Coronary artery (tissue), 2 donors: ENCODE measurements at regions not wholly inside any gene's neighbourhood (a gene's known extent, or its start where the extent isn't known, plus 50 kb on each side); places are given as distances from the start of the nearest gene placed in this dataset.

Experiments
- DNase-seq: peaks from one replicate; pipeline ENCODE4 v3.0.0-alpha.2; 2017; ENCODE audit warnings: low spot score
- H3K27ac ChIP-seq, 2 donors: fragments of 200-600 bp; sonication (generic); one replicate each; pipeline ENCODE4 v1.5.1; 2016 to 2019
- H3K4me3 ChIP-seq: fragments of 200-600 bp; sonication (generic); 2 replicates; pipeline ENCODE4 v1.5.1; 2016; ENCODE audit warnings: mild to moderate bottlenecking, moderate library complexity
- TF ChIP-seq, protein P1 (sequence below): fragments of 200-600 bp; sonication (generic); IDR thresholded peaks from one replicate; pipeline ENCODE4 v1.5.1; 2019; ENCODE audit warnings: antibody characterized with exemption

DNA sequence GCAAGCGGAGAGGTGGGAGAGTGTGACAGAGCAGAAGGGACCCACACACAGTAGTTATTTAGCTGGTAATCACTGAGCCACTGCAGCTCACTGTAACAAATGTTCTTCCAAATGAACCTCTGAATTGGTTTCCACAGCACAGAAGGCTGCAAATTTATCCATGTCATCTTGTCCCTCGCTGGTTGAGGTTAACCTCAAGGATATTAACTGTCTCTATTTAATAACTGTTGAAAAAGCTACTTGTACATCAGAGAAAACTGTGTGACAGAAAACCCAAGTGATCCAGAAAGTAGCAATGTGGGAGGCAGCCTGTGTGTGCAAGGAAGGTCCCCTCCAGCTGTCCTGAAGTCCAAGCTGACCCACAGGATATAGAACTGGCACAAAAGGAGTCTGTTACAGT, 153.6 kb downstream of the DSEL start:
- H3K27ac ChIP-seq: no peak overlapping the region
- DNase-seq: no peak
- H3K4me3 ChIP-seq: no peak overlapping the region
- TF ChIP-seq, protein P1, sequence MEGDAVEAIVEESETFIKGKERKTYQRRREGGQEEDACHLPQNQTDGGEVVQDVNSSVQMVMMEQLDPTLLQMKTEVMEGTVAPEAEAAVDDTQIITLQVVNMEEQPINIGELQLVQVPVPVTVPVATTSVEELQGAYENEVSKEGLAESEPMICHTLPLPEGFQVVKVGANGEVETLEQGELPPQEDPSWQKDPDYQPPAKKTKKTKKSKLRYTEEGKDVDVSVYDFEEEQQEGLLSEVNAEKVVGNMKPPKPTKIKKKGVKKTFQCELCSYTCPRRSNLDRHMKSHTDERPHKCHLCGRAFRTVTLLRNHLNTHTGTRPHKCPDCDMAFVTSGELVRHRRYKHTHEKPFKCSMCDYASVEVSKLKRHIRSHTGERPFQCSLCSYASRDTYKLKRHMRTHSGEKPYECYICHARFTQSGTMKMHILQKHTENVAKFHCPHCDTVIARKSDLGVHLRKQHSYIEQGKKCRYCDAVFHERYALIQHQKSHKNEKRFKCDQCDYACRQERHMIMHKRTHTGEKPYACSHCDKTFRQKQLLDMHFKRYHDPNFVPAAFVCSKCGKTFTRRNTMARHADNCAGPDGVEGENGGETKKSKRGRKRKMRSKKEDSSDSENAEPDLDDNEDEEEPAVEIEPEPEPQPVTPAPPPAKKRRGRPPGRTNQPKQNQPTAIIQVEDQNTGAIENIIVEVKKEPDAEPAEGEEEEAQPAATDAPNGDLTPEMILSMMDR: no peak

DNA sequence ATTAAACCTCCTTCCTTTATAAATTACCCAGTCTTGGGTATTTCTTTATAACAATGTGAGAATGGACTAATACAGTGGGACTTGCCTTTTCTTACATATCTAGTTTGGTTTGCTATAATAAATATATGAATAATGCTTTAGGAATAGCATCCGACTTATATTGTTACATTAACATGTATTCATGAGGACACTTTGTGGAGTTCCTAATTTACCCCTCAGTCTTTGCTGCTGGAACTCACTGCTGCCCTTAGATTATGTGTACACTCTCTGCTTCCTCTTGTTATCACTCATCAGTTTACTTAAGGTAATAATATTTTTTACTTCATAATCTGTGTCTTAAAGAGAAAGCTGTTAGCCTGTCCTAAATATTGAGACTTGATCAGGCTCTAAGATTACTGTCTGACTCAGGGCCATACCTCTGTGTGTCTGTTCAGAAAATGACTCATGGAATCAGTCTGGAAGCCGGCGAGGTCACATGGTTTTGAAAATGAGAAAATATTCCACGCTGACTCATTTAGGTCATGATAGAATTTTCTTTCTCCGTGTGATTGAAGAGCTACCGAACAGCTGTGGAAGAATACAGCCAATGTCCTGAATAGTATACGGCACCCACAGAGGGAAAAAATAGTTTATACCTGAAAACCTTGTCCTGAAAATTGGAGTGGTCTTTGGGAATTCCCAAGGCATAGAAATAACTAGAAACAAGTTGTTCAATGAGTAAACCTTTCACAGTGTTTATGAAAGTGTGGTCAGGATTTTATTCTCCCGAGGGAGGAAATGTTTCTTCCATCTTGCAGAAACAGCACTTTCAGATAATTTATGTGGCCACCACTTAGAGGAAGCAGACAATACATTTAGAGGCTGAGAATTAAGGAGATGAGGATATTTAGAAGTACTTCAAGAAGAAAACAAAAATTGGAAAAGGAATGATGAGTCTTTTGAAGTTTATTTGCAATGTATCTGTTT, 156.4 kb downstream of the DSEL start:
- Histone ChIP-seq H3K27ac (peak overlapping the region; percentile 74 to 87), H3K4me3 (peak overlapping the region; percentile 61)

DNA sequence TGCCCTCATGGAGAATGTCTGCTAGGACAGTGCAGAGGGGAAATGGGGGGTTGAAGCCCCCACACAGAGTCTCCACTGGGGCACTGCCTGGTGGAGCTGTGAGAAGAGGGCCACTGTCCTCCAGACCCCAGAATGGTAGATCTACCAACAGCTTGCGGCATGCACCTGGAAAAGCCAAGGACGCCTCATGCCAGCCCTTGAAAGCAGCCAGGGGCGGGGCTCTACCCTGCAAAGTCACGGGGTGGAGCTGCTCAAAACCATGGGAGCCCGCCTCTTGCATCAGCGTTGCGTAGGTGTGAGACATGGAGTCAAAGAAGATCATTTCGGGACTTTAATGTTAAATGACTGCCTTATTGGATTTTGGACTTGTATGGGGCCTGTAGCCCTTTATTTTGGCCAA, 157.6 kb downstream of the DSEL start:
- DNase-seq: no peak
- TF ChIP-seq, protein P1: no peak
- no peak overlapping the region for H3K27ac ChIP-seq
- no peak overlapping the region for H3K4me3 ChIP-seq

More for the DNA sequence above, 156.4 kb downstream of the DSEL start:
- TF ChIP-seq, protein P1: no peak
- DNase-seq: peak; percentile 84

- TF ChIP-seq, protein P1: no peak
- H3K4me3 ChIP-seq: no peak overlapping the region
- no peak for DNase-seq
- H3K27ac ChIP-seq: no peak overlapping the region
Measured at GRCh38 chr18:67354692-67355091, 161.8 kb downstream of the DSEL start.

GRCh38 chr18:67354091-67354490, 162.4 kb downstream of the DSEL start:
- no peak overlapping the region for H3K4me3 ChIP-seq
- TF ChIP-seq, protein P1: no peak
- no peak for DNase-seq
- H3K27ac ChIP-seq: no peak overlapping the region

- Histone ChIP-seq H3K27ac (no peak overlapping the region), H3K4me3 (no peak overlapping the region)
- DNase-seq: no peak
- TF ChIP-seq, protein P1: no peak
Measured at GRCh38 chr18:67347438-67347837, 169.1 kb downstream of the DSEL start.

- Histone ChIP-seq H3K27ac (no peak overlapping the region), H3K4me3 (no peak overlapping the region)
- TF ChIP-seq, protein P1: no peak
- no peak for DNase-seq
Measured at GRCh38 chr18:67342159-67342558, 174.4 kb downstream of the DSEL start.
